Superior temporal gyrus (tissue), 1 donor: ENCODE measurements at regions not wholly inside any gene's neighbourhood (a gene's known extent, or its start where the extent isn't known, plus 50 kb on each side); places are given as distances from the start of the nearest gene placed in this dataset.

ENCODE experiments used
- DNase-seq: peaks from one replicate; pipeline ENCODE4 v3.0.0-alpha.2; 2016; ENCODE audit errors: extremely low spot score

DNA sequence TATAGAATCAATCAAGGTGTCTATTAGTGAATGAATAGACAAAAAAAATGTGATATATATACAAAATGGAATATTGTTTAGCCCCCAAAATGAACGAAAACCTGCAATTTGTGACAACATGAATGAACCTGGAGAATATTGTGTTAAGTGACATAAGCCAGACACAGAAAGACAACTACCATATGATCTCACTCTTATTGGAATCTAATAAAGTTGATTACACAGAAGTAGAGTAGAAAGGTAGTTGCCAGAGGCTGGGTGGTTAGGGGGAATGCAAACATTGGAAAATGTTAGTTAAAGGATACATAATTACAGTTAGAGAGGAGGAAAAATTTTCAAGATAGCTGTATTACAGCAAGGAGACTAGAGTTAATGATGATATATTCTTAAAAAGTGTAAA, 1962.3 kb downstream of the EFNA5 start:
- no peak for DNase-seq

- DNase-seq: no peak
These were observed 1968.4 kb downstream of the EFNA5 start for GRCh38 chr5:105702323-105702722.

GRCh38 chr5:105696440-105696839, 1974.3 kb downstream of the EFNA5 start:
- no peak for DNase-seq

GRCh38 chr5:105695941-105696340, 1974.8 kb downstream of the EFNA5 start:
- DNase-seq: no peak

DNA sequence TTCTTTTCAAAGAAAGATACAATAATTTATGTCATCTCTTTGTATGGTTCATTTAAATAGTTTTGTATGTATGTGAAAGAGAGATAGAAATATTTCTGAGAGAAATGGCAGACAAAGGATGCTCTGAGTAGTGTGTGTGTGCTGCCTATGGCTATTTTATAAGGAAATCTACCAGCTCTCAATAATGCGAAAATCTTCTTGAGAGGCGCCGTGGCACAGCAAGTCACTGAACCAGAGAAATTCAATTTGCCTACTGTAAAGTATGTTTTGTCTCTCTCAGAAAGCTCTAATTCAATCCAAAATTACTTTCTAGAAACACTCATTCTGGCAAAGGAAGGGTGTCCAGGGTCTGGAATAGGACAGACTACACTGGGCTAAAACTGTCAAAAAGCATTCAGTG, 1981.1 kb downstream of the EFNA5 start:
- DNase-seq: no peak

GRCh38 chr5:105688227-105688792, 1982.4 kb downstream of the EFNA5 start:
- no peak for DNase-seq

- DNase-seq: no peak
These were observed 1983.2 kb downstream of the EFNA5 start for GRCh38 chr5:105687493-105687892.

DNA sequence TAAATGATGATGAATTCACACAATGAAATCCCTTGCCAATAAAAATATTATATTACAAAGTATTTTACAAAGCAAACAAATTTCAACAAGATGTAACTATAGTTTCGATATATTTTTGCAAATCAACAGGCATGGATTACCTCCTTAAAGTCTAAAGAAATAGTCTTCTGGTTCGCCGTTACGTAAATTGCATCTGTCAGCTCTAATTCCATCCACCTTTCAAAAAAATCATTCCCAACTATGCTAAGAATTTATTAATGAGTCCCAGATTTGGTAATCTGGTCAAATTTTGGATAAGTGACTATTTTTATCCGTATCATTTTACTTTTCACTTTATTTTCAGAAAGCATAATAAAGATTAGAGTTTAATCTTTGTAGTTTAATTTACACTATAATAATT, 1984.9 kb downstream of the EFNA5 start:
- DNase-seq: no peak

GRCh38 chr5:105684799-105685198, 1985.9 kb downstream of the EFNA5 start:
- DNase-seq: no peak

DNA sequence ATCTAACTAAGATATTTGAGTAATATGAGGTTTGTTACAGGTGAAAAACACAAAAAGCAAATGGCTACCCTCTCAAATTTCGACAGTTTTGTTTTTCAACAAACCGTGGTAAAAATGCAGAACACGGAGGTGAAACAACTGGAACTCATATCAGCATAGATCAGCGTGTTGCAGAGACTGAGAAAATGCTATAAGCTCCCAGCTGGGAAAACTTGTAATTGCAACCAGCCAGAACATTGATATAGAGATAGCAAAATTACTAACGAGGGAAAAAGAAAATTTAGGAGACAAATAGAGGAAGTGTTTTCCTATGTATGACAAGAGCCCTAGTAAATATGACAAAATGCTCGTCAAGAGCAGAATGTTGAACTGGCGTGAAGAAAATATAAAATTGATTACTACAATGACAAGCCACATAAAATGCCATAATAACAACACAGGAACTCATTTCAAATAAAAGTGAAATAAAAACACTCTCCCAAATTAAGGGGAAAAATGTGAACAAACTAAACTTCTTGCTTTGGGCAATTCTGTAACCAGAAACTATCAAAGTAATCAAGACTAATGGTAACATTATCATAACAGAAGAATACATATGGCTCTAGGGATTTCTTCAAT, 1989.8 kb downstream of the EFNA5 start:
- DNase-seq: no peak

DNA sequence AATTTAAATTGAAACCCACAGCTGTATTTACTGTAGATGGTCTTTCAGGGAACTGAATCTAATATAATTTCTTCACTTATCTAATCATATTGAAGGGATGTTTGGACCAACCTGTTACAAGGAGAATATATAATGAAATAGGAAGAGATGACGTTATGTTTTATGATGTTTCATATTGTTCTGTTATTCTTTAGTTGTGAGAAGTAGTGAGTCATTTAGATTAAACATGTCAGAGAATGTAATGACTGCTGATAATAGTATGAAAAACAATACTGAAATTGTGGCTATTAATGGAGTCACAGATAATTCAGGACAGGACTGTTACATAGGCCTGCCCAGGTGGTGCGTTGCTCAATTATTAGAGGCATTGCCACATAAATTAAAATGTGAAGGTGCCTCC, 1993.4 kb downstream of the EFNA5 start:
- DNase-seq: no peak

- DNase-seq: no peak
These were observed 2000.1 kb downstream of the EFNA5 start for GRCh38 chr5:105670596-105670995.

- DNase-seq: no peak
These were observed 2007.1 kb downstream of the EFNA5 start for GRCh38 chr5:105663671-105664070.

GRCh38 chr5:105659396-105659795, 2011.3 kb downstream of the EFNA5 start:
- DNase-seq: no peak

- no peak for DNase-seq
These were observed 2030.4 kb downstream of the EFNA5 start for GRCh38 chr5:105640328-105640727.

- no peak for DNase-seq
These were observed 2031.2 kb downstream of the EFNA5 start for GRCh38 chr5:105639511-105639910.

- DNase-seq: no peak
These were observed 2031.7 kb downstream of the EFNA5 start for GRCh38 chr5:105639068-105639467.

- no peak for DNase-seq
These were observed 2032.3 kb downstream of the EFNA5 start for GRCh38 chr5:105638437-105638836.

DNA sequence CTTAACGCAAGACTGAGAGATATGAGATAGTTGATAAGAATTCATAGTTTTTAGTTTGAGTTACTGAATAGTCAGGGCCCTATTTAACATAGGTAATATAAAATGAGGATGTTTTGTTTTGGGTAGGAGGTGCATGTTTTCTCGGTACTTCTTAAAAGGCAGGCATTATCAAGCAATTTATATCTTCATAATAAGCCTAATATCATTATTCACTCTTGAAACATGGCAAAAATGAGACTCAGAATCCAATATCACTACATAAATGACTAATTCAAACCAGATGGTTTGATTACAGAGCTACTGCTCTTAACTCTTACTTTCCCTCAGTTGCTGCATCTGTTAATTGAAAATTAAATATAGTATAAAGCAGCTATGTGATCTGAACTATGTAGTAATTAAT, 2038.7 kb downstream of the EFNA5 start:
- DNase-seq: no peak

- no peak for DNase-seq
These were observed 2039.9 kb downstream of the EFNA5 start for GRCh38 chr5:105630803-105631202.

DNA sequence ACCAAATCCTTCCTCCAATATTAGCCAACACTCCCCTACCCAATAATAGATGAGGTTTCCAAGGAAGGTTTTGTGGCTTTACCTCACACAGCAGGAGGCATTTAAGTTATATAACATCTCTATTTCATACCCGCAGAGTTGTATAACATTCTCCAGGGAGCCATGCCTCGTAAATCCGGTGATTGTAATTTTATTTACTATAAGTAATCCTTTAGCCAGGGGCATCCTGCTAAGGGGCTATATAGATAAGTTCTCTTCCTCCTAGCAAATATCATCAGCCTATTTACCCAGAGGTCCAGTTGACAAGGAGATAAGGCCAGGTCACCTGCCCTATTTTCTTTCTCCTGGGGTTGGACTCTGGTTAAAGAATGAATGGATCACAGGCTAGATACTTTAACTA, 2051.0 kb downstream of the EFNA5 start:
- DNase-seq: no peak

- DNase-seq: no peak
These were observed 2053.1 kb downstream of the EFNA5 start for GRCh38 chr5:105617436-105618215.

DNA sequence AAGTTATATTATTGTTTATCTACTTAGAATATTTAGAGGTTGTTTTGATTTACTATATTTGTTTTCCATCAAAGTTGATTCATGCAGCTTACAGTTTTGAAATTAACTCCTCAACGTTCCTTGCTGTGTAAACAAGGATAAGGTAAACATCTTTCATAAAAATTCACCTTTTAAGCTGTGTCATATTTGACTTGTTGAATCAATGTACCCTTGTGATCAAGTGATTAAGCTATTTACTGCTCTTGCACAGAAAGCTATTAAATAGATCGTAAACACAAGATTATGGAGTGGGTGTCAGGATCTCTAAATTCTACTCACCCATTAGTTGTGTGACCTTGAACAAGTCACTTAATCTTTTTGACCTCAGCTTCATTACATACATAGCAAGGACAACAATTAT, 2054.0 kb upstream of the NUDT12 start:
- no peak for DNase-seq
